Kidney epithelial cell (primary cell): ENCODE measurements at regions not wholly inside any gene's neighbourhood (a gene's known extent, or its start where the extent isn't known, plus 50 kb on each side); places are given as distances from the start of the nearest gene placed in this dataset.

Source experiments
- DNase-seq: peaks from one replicate; pipeline ENCODE4 v3.0.0-alpha.2; 2010; ENCODE audit warnings: low read depth
- H3K27me3 ChIP-seq: 2 replicates; pipeline ENCODE4 v1.6.0; 2011; ENCODE audit warnings: low read length; ENCODE audit not compliant: control insufficient read depth, insufficient read depth
- H3K36me3 ChIP-seq: 2 replicates; pipeline ENCODE4 v1.5.1; 2011; ENCODE audit warnings: low read length; ENCODE audit not compliant: control insufficient read depth, insufficient read depth
- H3K4me3 ChIP-seq: 2 replicates; pipeline ENCODE4 v1.5.1; 2011; ENCODE audit warnings: low read depth, mild to moderate bottlenecking, control low read depth, low read length
- CTCF ChIP-seq: IDR thresholded peaks from 2 replicates; pipeline ENCODE4 v1.5.1; 2011; ENCODE audit warnings: mild to moderate bottlenecking, moderate library complexity, low read length, control low read depth, inconsistent platforms; ENCODE audit not compliant: insufficient read depth, poor library complexity, severe bottlenecking

- TF ChIP-seq CTCF: no peak
- no peak for DNase-seq
Measured at GRCh38 chr3:135706758-135707375, 258.7 kb upstream of the PPP2R3A start.

GRCh38 chr3:135719449-135719848, 246.1 kb upstream of the PPP2R3A start:
- Histone ChIP-seq H3K27me3 (no peaks in the 10 kb centered on the region), H3K4me3 (no peak overlapping the region), H3K36me3 (no peaks in the 10 kb centered on the region)
- no peak for TF ChIP-seq CTCF
- no peak for DNase-seq

More at GRCh38 chr3:135706758-135707375, 258.7 kb upstream of the PPP2R3A start:
- H3K4me3 ChIP-seq: no peak overlapping the region
- H3K36me3 ChIP-seq: no peaks in the 10 kb centered on the region
- no peaks in the 10 kb centered on the region for H3K27me3 ChIP-seq

GRCh38 chr3:135728007-135728721, 237.4 kb upstream of the PPP2R3A start:
- DNase-seq: no peak
- Histone ChIP-seq H3K36me3 (no peaks in the 10 kb centered on the region), H3K27me3 (no peaks in the 10 kb centered on the region), H3K4me3 (no peak overlapping the region)
- no peak for TF ChIP-seq CTCF

GRCh38 chr3:135731546-135731945, 234.0 kb upstream of the PPP2R3A start:
- H3K27me3 ChIP-seq: no peaks in the 10 kb centered on the region
- no peak overlapping the region for H3K4me3 ChIP-seq
- no peak for TF ChIP-seq CTCF
- no peak for DNase-seq
- no peaks in the 10 kb centered on the region for H3K36me3 ChIP-seq

- no peak for TF ChIP-seq CTCF
- DNase-seq: no peak
- Histone ChIP-seq H3K4me3 (no peak overlapping the region), H3K27me3 (no peaks in the 10 kb centered on the region), H3K36me3 (no peaks in the 10 kb centered on the region)
Measured at GRCh38 chr3:135736740-135737139, 228.8 kb upstream of the PPP2R3A start.
